Left ventricle myocardium inferior (tissue), 1 donor: ENCODE measurements at regions not wholly inside any gene's neighbourhood (a gene's known extent, or its start where the extent isn't known, plus 50 kb on each side); places are given as distances from the start of the nearest gene placed in this dataset.

Experiments
- DNase-seq: peaks from one replicate; pipeline ENCODE4 v3.0.0-alpha.2; 2020
- H3K27ac ChIP-seq: fragments of 200-600 bp; replicated peaks from 2 replicates; pipeline ENCODE4 v1.8.0; 2021
- H3K27me3 ChIP-seq: fragments of 200-600 bp; 2 replicates; pipeline ENCODE4 v1.8.0; 2021; ENCODE audit warnings: low read depth
- H3K36me3 ChIP-seq: fragments of 200-600 bp; 2 replicates; pipeline ENCODE4 v1.8.0; 2021
- H3K4me1 ChIP-seq: fragments of 200-600 bp; 2 replicates; pipeline ENCODE4 v1.8.0; 2021
- H3K4me3 ChIP-seq: fragments of 200-600 bp; 2 replicates; pipeline ENCODE4 v1.8.0; 2021; ENCODE audit warnings: mild to moderate bottlenecking, moderate library complexity
- H3K9me3 ChIP-seq: fragments of 200-600 bp; replicated peaks from 2 replicates; pipeline ENCODE4 v1.8.0; 2021
- CTCF ChIP-seq: fragments of 200-600 bp; IDR thresholded peaks from 2 replicates; pipeline ENCODE4 v1.8.0; 2021; ENCODE audit warnings: antibody characterized with exemption, mild to moderate bottlenecking, borderline replicate concordance
- intact Hi-C: fragments of 100-400 bp; cut with micrococcal nuclease; formaldehyde crosslinking; loops from one replicate; pipeline ENCODE4 v1.11.0; 2022
- donor health status: DM: no; HTN: yes; CAD: no; lungs with severe emphysema.

GRCh38 chr16:79508294-79508693 lies 92.2 kb downstream of the MAF start:
- peaks cover 7% of the 10 kb centered on the region for H3K27me3 ChIP-seq
- no peak for DNase-seq
- H3K36me3 ChIP-seq, result no peaks in the 10 kb centered on the region
- intact Hi-C loops, result no loop called here
- no peaks in the 10 kb centered on the region for H3K9me3 ChIP-seq
- no peaks in the 10 kb centered on the region for H3K4me1 ChIP-seq
- no peak for TF ChIP-seq CTCF
- H3K27ac ChIP-seq, result no peak overlapping the region
- no peak overlapping the region for H3K4me3 ChIP-seq

GRCh38 chr16:79505344-79505743 lies 95.2 kb downstream of the MAF start:
- no peaks in the 10 kb centered on the region for H3K36me3 ChIP-seq
- no peaks in the 10 kb centered on the region for H3K9me3 ChIP-seq
- no peaks in the 10 kb centered on the region for H3K4me1 ChIP-seq
- H3K27me3 ChIP-seq, result no peaks in the 10 kb centered on the region
- DNase-seq, result peak; percentile 34
- intact Hi-C loops, result no loop called here
- H3K27ac ChIP-seq, result peak overlapping the region; percentile 50
- peak overlapping the region; percentile 25 for H3K4me3 ChIP-seq
- TF ChIP-seq CTCF, result no peak

DNA sequence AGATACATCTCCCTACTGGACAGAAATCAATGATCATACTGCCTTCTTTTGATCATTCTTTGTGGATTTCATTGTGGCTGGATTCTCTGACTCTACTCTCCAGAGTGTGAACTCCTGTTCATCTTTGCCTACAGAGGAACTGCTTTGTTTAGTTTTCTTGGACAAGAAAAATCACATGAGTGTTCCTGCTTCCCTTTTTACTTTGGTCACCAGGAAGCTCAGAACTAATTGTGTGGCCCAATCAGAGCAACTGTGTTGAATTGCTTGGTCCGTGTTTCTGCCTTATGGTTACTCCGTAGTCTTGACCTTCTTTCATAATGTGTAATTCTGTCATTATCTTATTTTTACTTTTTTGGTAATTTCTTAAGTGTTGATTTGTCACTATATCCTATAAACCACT lies 97.0 kb downstream of the MAF start:
- Histone ChIP-seq H3K9me3 (peaks cover 6% of the 10 kb centered on the region), H3K36me3 (no peaks in the 10 kb centered on the region), H3K27ac (no peak overlapping the region), H3K4me3 (no peak overlapping the region), H3K4me1 (no peaks in the 10 kb centered on the region), H3K27me3 (no peaks in the 10 kb centered on the region)
- intact Hi-C loops, result no loop called here
- DNase-seq, result no peak
- no peak for TF ChIP-seq CTCF

GRCh38 chr16:79501446-79501845 lies 99.1 kb downstream of the MAF start:
- no peak for TF ChIP-seq CTCF
- Histone ChIP-seq H3K4me3 (no peak overlapping the region), H3K27ac (no peak overlapping the region), H3K27me3 (no peaks in the 10 kb centered on the region), H3K36me3 (no peaks in the 10 kb centered on the region), H3K4me1 (no peaks in the 10 kb centered on the region), H3K9me3 (peaks cover 6% of the 10 kb centered on the region)
- intact Hi-C loops, result no loop called here
- DNase-seq, result no peak

- Histone ChIP-seq H3K4me1 (no peaks in the 10 kb centered on the region), H3K27me3 (no peaks in the 10 kb centered on the region), H3K27ac (no peak overlapping the region), H3K9me3 (peaks cover 12% of the 10 kb centered on the region), H3K36me3 (no peaks in the 10 kb centered on the region), H3K4me3 (no peak overlapping the region)
- intact Hi-C loops, result no loop called here
- TF ChIP-seq CTCF, result no peak
- no peak for DNase-seq
These were observed 99.7 kb downstream of the MAF start for GRCh38 chr16:79500866-79501265.

DNA sequence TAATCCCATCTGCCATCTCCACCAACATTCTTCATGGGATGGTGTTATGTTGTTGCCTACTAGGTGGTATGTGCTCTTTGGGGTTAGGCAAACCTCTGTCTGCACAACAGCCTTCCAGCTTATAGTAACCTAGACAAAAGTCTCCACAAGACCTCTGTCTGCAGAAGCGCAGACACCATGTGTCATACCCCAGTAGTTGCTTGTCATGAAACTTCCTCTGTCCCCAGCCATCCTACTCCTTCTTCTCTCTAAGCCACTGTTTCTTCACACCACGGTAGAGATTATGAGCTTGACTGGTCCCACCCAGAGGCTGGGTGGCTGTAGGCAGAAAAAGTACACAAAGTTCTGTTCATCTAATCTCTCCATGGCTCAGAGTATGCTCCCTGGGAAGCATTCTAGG lies 100.3 kb downstream of the MAF start:
- Histone ChIP-seq H3K9me3 (peaks cover 14% of the 10 kb centered on the region), H3K27ac (no peak overlapping the region), H3K4me3 (no peak overlapping the region), H3K36me3 (no peaks in the 10 kb centered on the region), H3K27me3 (no peaks in the 10 kb centered on the region), H3K4me1 (no peaks in the 10 kb centered on the region)
- TF ChIP-seq CTCF, result no peak
- no peak for DNase-seq
- intact Hi-C loops, result no loop called here
